Vagina (tissue), 2 donors: ENCODE measurements at regions not wholly inside any gene's neighbourhood (a gene's known extent, or its start where the extent isn't known, plus 50 kb on each side); places are given as distances from the start of the nearest gene placed in this dataset.

Experiments used
- DNase-seq, 2 donors: peaks; one replicate each; pipeline ENCODE4 v3.0.0-alpha.2; 2017; ENCODE audit errors: extremely low spot score in 2 of 2
- H3K27ac ChIP-seq: fragments of 200-600 bp; sonication (generic); one replicate; pipeline ENCODE4 v1.5.1; 2019
- H3K27me3 ChIP-seq: fragments of 200-600 bp; sonication (generic); one replicate; pipeline ENCODE4 v1.5.1; 2019
- H3K36me3 ChIP-seq, 2 donors: fragments of 200-600 bp; sonication (generic); one replicate each; pipeline ENCODE4 v1.5.1; 2017 to 2019
- H3K4me1 ChIP-seq: fragments of 200-600 bp; sonication (generic); one replicate; pipeline ENCODE4 v1.5.1; 2019
- H3K4me3 ChIP-seq, 2 donors: fragments of 200-600 bp; sonication (generic); 1 replicate in 1 of 2; 2 replicates in 1 of 2; pipeline ENCODE4 v1.5.1; 2016 to 2019
- H3K9me3 ChIP-seq: fragments of 200-600 bp; sonication (generic); one replicate; pipeline ENCODE4 v1.5.1; 2019
- CTCF ChIP-seq, 3 experiments: fragments of 450-650 bp in 2 of 3; fragments of 200-600 bp in 1 of 3; sonication (generic) in 1 of 3; IDR thresholded peaks; one replicate each; pipeline ENCODE4 v1.5.1; 2017 to 2019; ENCODE audit warnings: antibody characterized with exemption in 3 of 3, mild to moderate bottlenecking in 2 of 3, moderate library complexity in 2 of 3
- POLR2A ChIP-seq, 2 donors: fragments of 450-650 bp; IDR thresholded peaks; one replicate each; pipeline ENCODE4 v1.6.1; 2017; ENCODE audit warnings: antibody characterized with exemption in 2 of 2, mild to moderate bottlenecking in 2 of 2, moderate library complexity in 2 of 2
- POLR2AphosphoS5 ChIP-seq, 2 donors: sonication (generic); formaldehyde crosslinking; IDR thresholded peaks; one replicate each; pipeline ENCODE4 v1.9.0; 2017; ENCODE audit warnings: antibody characterized with exemption in 2 of 2, mild to moderate bottlenecking in 2 of 2, low read depth in 1 of 2; ENCODE audit not compliant: insufficient read depth in 1 of 2
- intact Hi-C: fragments of 100-400 bp; cut with DNase I; formaldehyde crosslinking; loops from one replicate; pipeline ENCODE4 v1.15.1; 2023

GRCh38 chr18:68342039-68342659 lies 372.8 kb downstream of the TMX3 start:
- intact Hi-C loops: no loop called here
- Histone ChIP-seq H3K4me1 (no peaks in the 10 kb centered on the region), H3K27ac (no peak overlapping the region), H3K27me3 (no peaks in the 10 kb centered on the region), H3K36me3 (no peaks in the 10 kb centered on the region), H3K4me3 (no peak overlapping the region), H3K9me3 (no peaks in the 10 kb centered on the region)
- no peak for TF ChIP-seq POLR2A (IDR thresholded peaks at IDR 0.05)
- no peak for TF ChIP-seq CTCF (IDR thresholded peaks at IDR 0.05)
- no peak for TF ChIP-seq POLR2AphosphoS5 (IDR thresholded peaks at IDR 0.05; ENCODE audit: insufficient read depth in 1 of 2, low read depth in 1 of 2)
- DNase-seq: no peak

GRCh38 chr18:68340606-68341005 lies 374.3 kb downstream of the TMX3 start:
- TF ChIP-seq POLR2AphosphoS5 (IDR thresholded peaks at IDR 0.05; ENCODE audit: insufficient read depth in 1 of 2, low read depth in 1 of 2) (no peak), POLR2A (IDR thresholded peaks at IDR 0.05) (no peak), CTCF (IDR thresholded peaks at IDR 0.05) (no peak)
- intact Hi-C loops: no loop called here
- Histone ChIP-seq H3K36me3 (no peaks in the 10 kb centered on the region), H3K4me3 (no peak overlapping the region), H3K27ac (no peak overlapping the region), H3K27me3 (no peaks in the 10 kb centered on the region), H3K4me1 (no peaks in the 10 kb centered on the region), H3K9me3 (no peaks in the 10 kb centered on the region)
- DNase-seq: no peak

GRCh38 chr18:68330658-68331057 lies 384.2 kb downstream of the TMX3 start:
- Histone ChIP-seq H3K4me3 (no peak overlapping the region), H3K9me3 (no peaks in the 10 kb centered on the region), H3K36me3 (no peaks in the 10 kb centered on the region), H3K27me3 (no peaks in the 10 kb centered on the region), H3K4me1 (no peaks in the 10 kb centered on the region), H3K27ac (no peak overlapping the region)
- intact Hi-C loops: no loop called here
- TF ChIP-seq POLR2AphosphoS5 (IDR thresholded peaks at IDR 0.05; ENCODE audit: insufficient read depth in 1 of 2, low read depth in 1 of 2) (no peak), POLR2A (IDR thresholded peaks at IDR 0.05) (no peak)
- DNase-seq: no peak

- DNase-seq: no peak
- no peak overlapping the region for H3K4me3 ChIP-seq
- no peaks in the 10 kb centered on the region for H3K4me1 ChIP-seq
- intact Hi-C loops: no loop called here
- no peaks in the 10 kb centered on the region for H3K9me3 ChIP-seq
- no peak overlapping the region for H3K27ac ChIP-seq
- no peaks in the 10 kb centered on the region for H3K36me3 ChIP-seq
- no peaks in the 10 kb centered on the region for H3K27me3 ChIP-seq
- TF ChIP-seq POLR2AphosphoS5 (IDR thresholded peaks at IDR 0.05; ENCODE audit: insufficient read depth in 1 of 2, low read depth in 1 of 2) (no peak), CTCF (IDR thresholded peaks at IDR 0.05) (no peak), POLR2A (IDR thresholded peaks at IDR 0.05) (no peak)
Measured at GRCh38 chr18:68323921-68324320, 391.0 kb downstream of the TMX3 start.

GRCh38 chr18:68316636-68317035 lies 398.3 kb downstream of the TMX3 start:
- Histone ChIP-seq H3K27me3 (no peaks in the 10 kb centered on the region), H3K36me3 (no peaks in the 10 kb centered on the region), H3K4me1 (no peaks in the 10 kb centered on the region), H3K27ac (no peak overlapping the region), H3K9me3 (no peaks in the 10 kb centered on the region), H3K4me3 (no peak overlapping the region)
- TF ChIP-seq POLR2AphosphoS5 (IDR thresholded peaks at IDR 0.05; ENCODE audit: insufficient read depth in 1 of 2, low read depth in 1 of 2) (no peak), POLR2A (IDR thresholded peaks at IDR 0.05) (no peak), CTCF (IDR thresholded peaks at IDR 0.05) (no peak)
- no peak for DNase-seq
- intact Hi-C loops: no loop called here
